ENCODE measurements at regions not wholly inside any gene's neighbourhood (a gene's known extent, or its start where the extent isn't known, plus 50 kb on each side); places are given as distances from the start of the nearest gene placed in this dataset.

DNA sequence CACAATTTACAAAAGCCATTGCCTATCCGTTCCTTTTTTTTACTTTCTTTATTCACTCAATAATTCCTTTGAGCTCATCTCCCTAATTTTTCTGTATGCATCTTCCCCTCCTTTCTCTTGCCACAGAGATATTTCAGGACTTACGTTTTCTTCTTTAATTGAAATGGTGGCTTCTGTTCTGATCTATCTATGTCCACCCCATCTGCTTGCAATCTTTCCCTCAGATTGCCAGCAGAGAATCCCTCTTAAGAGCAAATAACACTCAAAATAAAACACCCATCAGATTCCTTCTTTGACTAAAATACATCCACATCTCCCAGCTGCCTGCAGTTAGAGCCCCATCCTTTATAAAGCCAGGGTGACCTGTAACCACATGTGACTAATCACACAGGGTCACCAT lies 478.6 kb downstream of the EFNB2 start:
- TF ChIP-seq, protein P1, sequence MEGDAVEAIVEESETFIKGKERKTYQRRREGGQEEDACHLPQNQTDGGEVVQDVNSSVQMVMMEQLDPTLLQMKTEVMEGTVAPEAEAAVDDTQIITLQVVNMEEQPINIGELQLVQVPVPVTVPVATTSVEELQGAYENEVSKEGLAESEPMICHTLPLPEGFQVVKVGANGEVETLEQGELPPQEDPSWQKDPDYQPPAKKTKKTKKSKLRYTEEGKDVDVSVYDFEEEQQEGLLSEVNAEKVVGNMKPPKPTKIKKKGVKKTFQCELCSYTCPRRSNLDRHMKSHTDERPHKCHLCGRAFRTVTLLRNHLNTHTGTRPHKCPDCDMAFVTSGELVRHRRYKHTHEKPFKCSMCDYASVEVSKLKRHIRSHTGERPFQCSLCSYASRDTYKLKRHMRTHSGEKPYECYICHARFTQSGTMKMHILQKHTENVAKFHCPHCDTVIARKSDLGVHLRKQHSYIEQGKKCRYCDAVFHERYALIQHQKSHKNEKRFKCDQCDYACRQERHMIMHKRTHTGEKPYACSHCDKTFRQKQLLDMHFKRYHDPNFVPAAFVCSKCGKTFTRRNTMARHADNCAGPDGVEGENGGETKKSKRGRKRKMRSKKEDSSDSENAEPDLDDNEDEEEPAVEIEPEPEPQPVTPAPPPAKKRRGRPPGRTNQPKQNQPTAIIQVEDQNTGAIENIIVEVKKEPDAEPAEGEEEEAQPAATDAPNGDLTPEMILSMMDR (IDR thresholded peaks at IDR 0.05), result no peak
- TF ChIP-seq POLR2A (IDR thresholded peaks at IDR 0.05), result no peak

Measured in lower leg skin (tissue), 3 donors.